GM12891 (cell line): ENCODE measurements at regions not wholly inside any gene's neighbourhood (a gene's known extent, or its start where the extent isn't known, plus 50 kb on each side); places are given as distances from the start of the nearest gene placed in this dataset.

ENCODE experiments used
- POLR2A ChIP-seq: IDR thresholded peaks from 2 replicates; pipeline ENCODE4 v1.6.1; 2011; ENCODE audit warnings: low read depth, low read length, control low read depth
- POLR2AphosphoS5 ChIP-seq: IDR thresholded peaks from 2 replicates; pipeline ENCODE4 v1.6.1; 2011; ENCODE audit warnings: low read depth, low read length, control low read depth
- POU2F2 ChIP-seq: IDR thresholded peaks from 2 replicates; pipeline ENCODE4 v1.6.1; 2011; ENCODE audit warnings: low read depth, mild to moderate bottlenecking, control low read depth, low read length, moderate library complexity
- TAF1 ChIP-seq: IDR thresholded peaks from 2 replicates; pipeline ENCODE4 v1.6.1; 2011; ENCODE audit warnings: low read depth, low read length, control low read depth

DNA sequence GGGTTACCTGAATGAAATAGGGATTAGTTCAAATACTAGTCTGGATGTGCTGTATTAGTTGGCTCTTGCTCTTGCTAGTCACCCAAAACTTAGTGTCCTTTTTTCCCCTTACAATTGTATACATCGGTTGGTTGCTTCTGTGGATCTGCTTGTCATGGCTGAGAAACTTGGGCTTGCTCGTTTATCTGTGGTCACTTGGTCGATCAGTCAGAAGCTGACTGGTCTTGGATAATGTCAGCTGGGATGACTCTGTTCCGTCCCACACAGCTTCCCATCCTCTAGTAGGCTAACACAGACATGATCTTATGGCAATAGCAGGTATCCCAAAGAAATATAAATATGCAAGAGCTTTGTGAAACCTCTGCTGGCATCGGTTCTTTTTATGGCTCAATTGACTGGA lies 807.4 kb downstream of the MAT2B start:
- TF ChIP-seq POLR2A, result no peak
- no peak for TF ChIP-seq TAF1
- TF ChIP-seq POLR2AphosphoS5, result no peak
- TF ChIP-seq POU2F2, result no peak
